Endothelial cell of umbilical vein (primary cell): ENCODE measurements at regions not wholly inside any gene's neighbourhood (a gene's known extent, or its start where the extent isn't known, plus 50 kb on each side); places are given as distances from the start of the nearest gene placed in this dataset.
"Not testable (repeated sequence)": the region's sequence is repeated elsewhere in the genome, so short reads cannot be mapped to it uniquely, and the experiment has no call there.

ENCODE experiments used
- EZH2 ChIP-seq: IDR thresholded peaks from 2 replicates; pipeline ENCODE4 v1.6.1; 2012; ENCODE audit warnings: borderline replicate concordance, low read depth, mild to moderate bottlenecking, moderate library complexity, low read length, inconsistent platforms; ENCODE audit not compliant: severe bottlenecking
- FOS ChIP-seq: IDR thresholded peaks from 2 replicates; pipeline ENCODE4 v1.6.1; 2011; ENCODE audit warnings: mild to moderate bottlenecking, low read length, moderate library complexity, borderline replicate concordance; ENCODE audit not compliant: insufficient read depth
- JUN ChIP-seq: IDR thresholded peaks from 2 replicates; pipeline ENCODE4 v1.6.1; 2011; ENCODE audit warnings: borderline replicate concordance, low read depth; ENCODE audit not compliant: insufficient read length, insufficient read depth
- POLR2A ChIP-seq: IDR thresholded peaks from 2 replicates; pipeline ENCODE4 v1.6.1; 2012; ENCODE audit warnings: low read depth, mild to moderate bottlenecking, control low read depth, low read length
- TF ChIP-seq, protein P1 (sequence below), 2 donors: IDR thresholded peaks; 1 replicate in 1 of 2; 2 replicates in 1 of 2; pipeline ENCODE4 v1.5.1; 2011; ENCODE audit warnings: low read length in 2 of 2, mild to moderate bottlenecking in 2 of 2, moderate library complexity in 2 of 2, control low read depth in 1 of 2, inconsistent platforms in 1 of 2, low read depth in 1 of 2; ENCODE audit not compliant: insufficient read depth in 1 of 2; ENCODE audit errors: extremely low read depth in 1 of 2

DNA sequence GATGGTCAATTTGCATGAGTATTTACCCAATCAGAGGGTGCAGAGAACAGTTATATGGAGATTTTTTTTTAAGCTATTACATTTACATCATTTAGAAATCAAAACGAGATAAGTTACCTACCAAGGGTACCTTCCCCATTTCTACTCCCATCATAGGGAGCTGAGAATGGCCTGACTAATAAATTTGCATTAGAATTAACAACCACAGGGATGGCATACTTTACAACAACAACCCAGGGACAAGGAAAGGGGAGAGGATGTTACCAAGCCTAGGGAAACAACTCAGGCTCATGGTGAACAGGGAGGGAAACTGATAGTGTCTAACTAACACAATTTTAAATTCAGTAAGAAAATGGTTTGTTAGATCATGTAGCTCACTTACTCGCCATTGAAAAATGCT is 105.8 kb upstream of the ZNF658 start:
- TF ChIP-seq FOS, POLR2A, EZH2, JUN: not testable (repeated sequence)
- TF ChIP-seq, protein P1, sequence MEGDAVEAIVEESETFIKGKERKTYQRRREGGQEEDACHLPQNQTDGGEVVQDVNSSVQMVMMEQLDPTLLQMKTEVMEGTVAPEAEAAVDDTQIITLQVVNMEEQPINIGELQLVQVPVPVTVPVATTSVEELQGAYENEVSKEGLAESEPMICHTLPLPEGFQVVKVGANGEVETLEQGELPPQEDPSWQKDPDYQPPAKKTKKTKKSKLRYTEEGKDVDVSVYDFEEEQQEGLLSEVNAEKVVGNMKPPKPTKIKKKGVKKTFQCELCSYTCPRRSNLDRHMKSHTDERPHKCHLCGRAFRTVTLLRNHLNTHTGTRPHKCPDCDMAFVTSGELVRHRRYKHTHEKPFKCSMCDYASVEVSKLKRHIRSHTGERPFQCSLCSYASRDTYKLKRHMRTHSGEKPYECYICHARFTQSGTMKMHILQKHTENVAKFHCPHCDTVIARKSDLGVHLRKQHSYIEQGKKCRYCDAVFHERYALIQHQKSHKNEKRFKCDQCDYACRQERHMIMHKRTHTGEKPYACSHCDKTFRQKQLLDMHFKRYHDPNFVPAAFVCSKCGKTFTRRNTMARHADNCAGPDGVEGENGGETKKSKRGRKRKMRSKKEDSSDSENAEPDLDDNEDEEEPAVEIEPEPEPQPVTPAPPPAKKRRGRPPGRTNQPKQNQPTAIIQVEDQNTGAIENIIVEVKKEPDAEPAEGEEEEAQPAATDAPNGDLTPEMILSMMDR (IDR thresholded peaks at IDR 0.05; ENCODE audit: extremely low read depth in 1 of 2, insufficient read depth in 1 of 2, low read depth in 1 of 2, low read length in 2 of 2): not testable (repeated sequence)
